SK-N-SH treated with all-trans-retinoic acid at 6 μM for 48 hours (cell line): ENCODE measurements at regions not wholly inside any gene's neighbourhood (a gene's known extent, or its start where the extent isn't known, plus 50 kb on each side); places are given as distances from the start of the nearest gene placed in this dataset.

Experiments
- ATAC-seq: fragments of 200-7000 bp; cut with Tn5 transposase; 3 replicates; pipeline ENCODE4 v1.9.1; 2020; ENCODE audit warnings: mild to moderate bottlenecking, moderate library complexity
- ARNTL ChIP-seq: fragments of 450-650 bp; formaldehyde crosslinking; IDR thresholded peaks from 2 replicates; pipeline ENCODE4 v1.5.0; 2020; ENCODE audit warnings: low read depth, mild to moderate bottlenecking, moderate library complexity, borderline replicate concordance
- BACH2 ChIP-seq: fragments of 250-450 bp; sonication (Bioruptor Pico); IDR thresholded peaks from 2 replicates; pipeline ENCODE4 v1.9.0; 2021; ENCODE audit warnings: mild to moderate bottlenecking, borderline replicate concordance
- CREB5 ChIP-seq: fragments of 250-450 bp; sonication (Bioruptor Pico); IDR thresholded peaks from 2 replicates; pipeline ENCODE4 v1.5.1; 2020; ENCODE audit warnings: low read depth, mild to moderate bottlenecking, moderate library complexity
- CSDC2 ChIP-seq: fragments of 250-450 bp; sonication (Bioruptor Pico); IDR thresholded peaks from 2 replicates; pipeline ENCODE4 v1.5.0; 2020; ENCODE audit warnings: mild to moderate bottlenecking, moderate library complexity
- ESRRG ChIP-seq: fragments of 250-450 bp; sonication (Bioruptor Pico); IDR thresholded peaks from 2 replicates; pipeline ENCODE4 v1.6.1; 2021; ENCODE audit warnings: mild to moderate bottlenecking
- GLIS3 ChIP-seq: fragments of 250-450 bp; sonication (Bioruptor Pico); IDR thresholded peaks from 2 replicates; pipeline ENCODE4 v1.5.0; 2020; ENCODE audit warnings: mild to moderate bottlenecking, moderate library complexity
- ISL1 ChIP-seq: fragments of 250-450 bp; sonication (Bioruptor Pico); IDR thresholded peaks from 2 replicates; pipeline ENCODE4 v2.1.2; 2022; ENCODE audit warnings: mild to moderate bottlenecking, moderate library complexity
- OSR1 ChIP-seq: fragments of 250-450 bp; sonication (Bioruptor Pico); IDR thresholded peaks from 2 replicates; pipeline ENCODE4 v1.8.0; 2022; ENCODE audit warnings: moderate library complexity, mild to moderate bottlenecking, inconsistent platforms
- POU6F1 ChIP-seq: fragments of 250-450 bp; sonication (Bioruptor Pico); IDR thresholded peaks from 2 replicates; pipeline ENCODE4 v1.8.0; 2021; ENCODE audit warnings: low read depth, mild to moderate bottlenecking, moderate library complexity, borderline replicate concordance
- PPARA ChIP-seq: fragments of 250-450 bp; sonication (Bioruptor Pico); IDR thresholded peaks from 2 replicates; pipeline ENCODE4 v1.5.0; 2020; ENCODE audit warnings: mild to moderate bottlenecking, borderline replicate concordance
- RARB ChIP-seq: fragments of 250-450 bp; sonication (Bioruptor Pico); IDR thresholded peaks from 2 replicates; pipeline ENCODE4 v1.8.0; 2021; ENCODE audit warnings: mild to moderate bottlenecking, moderate library complexity
- SNAI2 ChIP-seq: fragments of 250-450 bp; sonication (Bioruptor Pico); IDR thresholded peaks from 2 replicates; pipeline ENCODE4 v1.5.0; 2020; ENCODE audit warnings: mild to moderate bottlenecking, moderate library complexity
- TCF4 ChIP-seq: fragments of 250-450 bp; sonication (Bioruptor Pico); IDR thresholded peaks from 2 replicates; pipeline ENCODE4 v1.8.0; 2021; ENCODE audit warnings: mild to moderate bottlenecking, moderate library complexity, borderline replicate concordance
- TOX ChIP-seq: fragments of 250-450 bp; sonication (Bioruptor Pico); IDR thresholded peaks from 2 replicates; pipeline ENCODE4 v1.8.0; 2021; ENCODE audit warnings: mild to moderate bottlenecking, moderate library complexity, borderline replicate concordance
- TSHZ2 ChIP-seq: fragments of 250-450 bp; sonication (Bioruptor Pico); IDR thresholded peaks from 2 replicates; pipeline ENCODE4 v1.5.0; 2020; ENCODE audit warnings: mild to moderate bottlenecking, moderate library complexity
- ZC3H10 ChIP-seq: fragments of 250-450 bp; sonication (Bioruptor Pico); IDR thresholded peaks from 2 replicates; pipeline ENCODE4 v1.5.1; 2021; ENCODE audit warnings: mild to moderate bottlenecking, moderate library complexity
- ZFP3 ChIP-seq: fragments of 250-450 bp; sonication (Bioruptor Pico); IDR thresholded peaks from 2 replicates; pipeline ENCODE4 v1.5.0; 2020; ENCODE audit warnings: mild to moderate bottlenecking, moderate library complexity
- ZFP30 ChIP-seq: fragments of 450-650 bp; formaldehyde crosslinking; IDR thresholded peaks from 2 replicates; pipeline ENCODE4 v1.5.0; 2022; ENCODE audit warnings: mild to moderate bottlenecking, moderate library complexity
- ZNF565 ChIP-seq: fragments of 450-650 bp; formaldehyde crosslinking; conservative IDR thresholded peaks from 2 replicates; pipeline ENCODE4 v1.5.0; 2020; ENCODE audit warnings: low read depth, mild to moderate bottlenecking, moderate library complexity
- ZNF70 ChIP-seq: fragments of 450-650 bp; formaldehyde crosslinking; IDR thresholded peaks from 2 replicates; pipeline ENCODE4 v1.5.0; 2020; ENCODE audit warnings: mild to moderate bottlenecking, moderate library complexity
- ZNF8 ChIP-seq: fragments of 450-650 bp; formaldehyde crosslinking; IDR thresholded peaks from 2 replicates; pipeline ENCODE4 v1.5.0; 2020; ENCODE audit warnings: mild to moderate bottlenecking, moderate library complexity
- TF ChIP-seq, protein P1 (sequence below): fragments of 250-450 bp; sonication (Bioruptor Pico); IDR thresholded peaks from 2 replicates; pipeline ENCODE4 v1.5.1; 2021; ENCODE audit warnings: mild to moderate bottlenecking, moderate library complexity

DNA sequence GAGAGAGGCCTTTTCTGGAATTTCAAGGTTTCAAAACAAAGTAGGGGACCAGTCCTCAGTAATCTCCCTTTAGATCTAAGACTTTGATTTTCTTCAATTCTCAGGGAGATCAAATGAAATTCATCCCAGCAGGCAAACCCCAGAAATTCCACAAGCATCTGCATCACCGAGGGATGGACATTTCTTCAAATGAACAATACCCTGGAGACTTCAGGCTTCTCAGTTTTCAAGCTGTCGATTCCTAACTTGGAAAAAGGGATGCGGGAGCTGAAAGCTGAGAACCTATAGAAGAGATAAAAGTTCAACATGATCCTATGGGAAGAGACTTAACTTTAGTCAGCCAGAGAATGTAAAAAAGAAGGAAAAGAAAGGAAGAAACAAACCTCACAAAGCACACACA is 296.9 kb upstream of the CDH5 start:
- ATAC-seq, result no peak
- TF ChIP-seq PPARA (CRISPR knock-in tag) (no peak), ARNTL (CRISPR knock-in tag) (no peak), ESRRG (no peak), TOX (CRISPR knock-in tag) (no peak), OSR1 (CRISPR knock-in tag) (no peak)
- TF ChIP-seq, all 23 proteins: peak for 0

GRCh38 chr16:66066404-66066803 is 300.1 kb upstream of the CDH5 start:
- no peak for TF ChIP-seq SNAI2 (CRISPR knock-in tag)
- no peak for TF ChIP-seq ZC3H10 (CRISPR knock-in tag)
- no peak for TF ChIP-seq CSDC2
- TF ChIP-seq ARNTL (CRISPR knock-in tag), result no peak
- no peak for TF ChIP-seq ZFP30 (CRISPR knock-in tag)
- TF ChIP-seq TOX (CRISPR knock-in tag), result no peak
- no peak for TF ChIP-seq ZNF8 (CRISPR knock-in tag)
- no peak for TF ChIP-seq ZFP3 (CRISPR knock-in tag)
- no peak for TF ChIP-seq ISL1 (CRISPR knock-in tag)
- TF ChIP-seq, protein P1, sequence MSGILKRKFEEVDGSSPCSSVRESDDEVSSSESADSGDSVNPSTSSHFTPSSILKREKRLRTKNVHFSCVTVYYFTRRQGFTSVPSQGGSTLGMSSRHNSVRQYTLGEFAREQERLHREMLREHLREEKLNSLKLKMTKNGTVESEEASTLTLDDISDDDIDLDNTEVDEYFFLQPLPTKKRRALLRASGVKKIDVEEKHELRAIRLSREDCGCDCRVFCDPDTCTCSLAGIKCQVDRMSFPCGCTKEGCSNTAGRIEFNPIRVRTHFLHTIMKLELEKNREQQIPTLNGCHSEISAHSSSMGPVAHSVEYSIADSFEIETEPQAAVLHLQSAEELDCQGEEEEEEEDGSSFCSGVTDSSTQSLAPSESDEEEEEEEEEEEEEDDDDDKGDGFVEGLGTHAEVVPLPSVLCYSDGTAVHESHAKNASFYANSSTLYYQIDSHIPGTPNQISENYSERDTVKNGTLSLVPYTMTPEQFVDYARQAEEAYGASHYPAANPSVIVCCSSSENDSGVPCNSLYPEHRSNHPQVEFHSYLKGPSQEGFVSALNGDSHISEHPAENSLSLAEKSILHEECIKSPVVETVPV (CRISPR knock-in tag), result no peak
- TF ChIP-seq RARB (CRISPR knock-in tag), result no peak
- TF ChIP-seq ZNF565 (CRISPR knock-in tag), result no peak
- no peak for TF ChIP-seq ESRRG
- TF ChIP-seq, all 23 proteins: peak for 0
- no peak for ATAC-seq

DNA sequence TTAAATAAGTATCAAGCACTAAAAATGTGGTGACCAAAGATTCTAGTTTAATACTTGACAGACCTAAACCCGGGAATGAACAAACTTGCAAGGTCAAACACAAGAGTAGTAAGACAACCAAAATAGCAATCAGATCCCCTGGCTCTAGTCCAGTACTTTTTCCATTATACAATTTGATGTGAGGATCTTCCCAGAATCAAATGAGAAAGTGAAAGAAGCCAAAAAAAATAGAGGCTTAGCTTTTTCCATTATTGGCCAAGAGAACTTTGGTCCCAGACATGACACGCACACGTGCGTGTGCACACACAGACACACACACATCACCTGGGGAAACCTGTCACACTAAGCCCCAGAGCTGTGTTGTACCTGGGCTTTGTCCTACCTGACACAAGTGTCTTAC is 300.6 kb upstream of the CDH5 start:
- no peak for ATAC-seq
- no peak for TF ChIP-seq ZNF8 (CRISPR knock-in tag)
- TF ChIP-seq ISL1 (CRISPR knock-in tag), result no peak
- TF ChIP-seq TSHZ2 (CRISPR knock-in tag), result no peak
- TF ChIP-seq BACH2, result no peak
- no peak for TF ChIP-seq TOX (CRISPR knock-in tag)
- no peak for TF ChIP-seq SNAI2 (CRISPR knock-in tag)
- TF ChIP-seq RARB (CRISPR knock-in tag), result no peak
- TF ChIP-seq ZFP30 (CRISPR knock-in tag), result no peak
- TF ChIP-seq, protein P1 (CRISPR knock-in tag), result no peak
- TF ChIP-seq ESRRG, result no peak
- no peak for TF ChIP-seq ZNF70 (CRISPR knock-in tag)
- no peak for TF ChIP-seq PPARA (CRISPR knock-in tag)
- no peak for TF ChIP-seq GLIS3 (CRISPR knock-in tag)
- TF ChIP-seq ZFP3 (CRISPR knock-in tag), result no peak
- TF ChIP-seq POU6F1 (CRISPR knock-in tag), result no peak
- TF ChIP-seq OSR1 (CRISPR knock-in tag), result no peak
- no peak for TF ChIP-seq ZC3H10 (CRISPR knock-in tag)
- TF ChIP-seq TCF4 (CRISPR knock-in tag), result no peak
- no peak for TF ChIP-seq CREB5 (CRISPR knock-in tag)
- no peak for TF ChIP-seq ZNF565 (CRISPR knock-in tag)
